ENCODE measurements at regions not wholly inside any gene's neighbourhood (a gene's known extent, or its start where the extent isn't known, plus 50 kb on each side); places are given as distances from the start of the nearest gene placed in this dataset.

GRCh38 chr13:104976986-104977385 lies 1558.5 kb downstream of the EFNB2 start:
- TF ChIP-seq EZH2 (IDR thresholded peaks at IDR 0.05; ENCODE audit: insufficient read depth, poor library complexity, severe bottlenecking) (no peak), EZH2phosphoT487 (IDR thresholded peaks at IDR 0.05; ENCODE audit: insufficient read depth, low read depth) (no peak)
